ENCODE measurements at regions not wholly inside any gene's neighbourhood (a gene's known extent, or its start where the extent isn't known, plus 50 kb on each side); places are given as distances from the start of the nearest gene placed in this dataset.
A peak's percentile ranks its signal among the peaks of the same experiment; 100 is the strongest.

GRCh38 chr20:6715401-6715941 is 52.0 kb upstream of the BMP2 start:
- Histone ChIP-seq H3K27me3 (replicated peaks; ENCODE audit: insufficient read depth) (no peaks in the 10 kb centered on the region), H3K4me1 (ENCODE audit: control insufficient read depth in 1 of 2, low read depth in 2 of 2) (no peaks in the 10 kb centered on the region), H3K4me3 (no peak overlapping the region), H3K9me3 (no peaks in the 10 kb centered on the region), H3K27ac (no peak overlapping the region), H3K36me3 (no peaks in the 10 kb centered on the region)
- DNase-seq (ENCODE audit: low spot score) (no peak), ATAC-seq (ENCODE audit: insufficient number of reproducible peaks, low FRiP score, low read depth) (no peak)
- TF ChIP-seq CTCF (IDR thresholded peaks at IDR 0.05) = no peak

GRCh38 chr20:6714279-6714711 is 53.2 kb upstream of the BMP2 start:
- no peaks in the 10 kb centered on the region for H3K9me3 ChIP-seq
- no peak for ATAC-seq (ENCODE audit: insufficient number of reproducible peaks, low FRiP score, low read depth)
- H3K4me3 ChIP-seq = no peak overlapping the region
- H3K27ac ChIP-seq = no peak overlapping the region
- H3K36me3 ChIP-seq = no peaks in the 10 kb centered on the region
- DNase-seq (ENCODE audit: low spot score) = no peak
- H3K4me1 ChIP-seq (ENCODE audit: control insufficient read depth in 1 of 2, low read depth in 2 of 2) = peaks cover 0 to 5% of the 10 kb centered on the region in 2 donors
- no peaks in the 10 kb centered on the region for H3K27me3 ChIP-seq (replicated peaks; ENCODE audit: insufficient read depth)
- TF ChIP-seq CTCF (IDR thresholded peaks at IDR 0.05) = no peak

- Histone ChIP-seq H3K4me1 (ENCODE audit: control insufficient read depth in 1 of 2, low read depth in 2 of 2) (peaks cover 0 to 26% of the 10 kb centered on the region in 2 donors), H3K9me3 (no peaks in the 10 kb centered on the region), H3K4me3 (no peak overlapping the region), H3K27me3 (replicated peaks; ENCODE audit: insufficient read depth) (no peaks in the 10 kb centered on the region), H3K27ac (no peak overlapping the region), H3K36me3 (no peaks in the 10 kb centered on the region)
- no peak for ATAC-seq (ENCODE audit: insufficient number of reproducible peaks, low FRiP score, low read depth)
- DNase-seq (ENCODE audit: low spot score) = no peak
- TF ChIP-seq CTCF (IDR thresholded peaks at IDR 0.05) = no peak
Measured at GRCh38 chr20:6711951-6712649, 55.4 kb upstream of the BMP2 start.

- H3K27ac ChIP-seq = no peak overlapping the region
- no peak for TF ChIP-seq CTCF (IDR thresholded peaks at IDR 0.05)
Measured at GRCh38 chr20:6709910-6710595, 57.4 kb upstream of the BMP2 start.

GRCh38 chr20:6708010-6708409 is 59.5 kb upstream of the BMP2 start:
- H3K4me1 ChIP-seq (ENCODE audit: control insufficient read depth in 1 of 2, low read depth in 2 of 2) = peaks cover 7 to 52% of the 10 kb centered on the region in 2 donors
- no peak for ATAC-seq (ENCODE audit: insufficient number of reproducible peaks, low FRiP score, low read depth)
- no peak for DNase-seq (ENCODE audit: low spot score)
- no peaks in the 10 kb centered on the region for H3K9me3 ChIP-seq
- peak overlapping the region in 1 of 2 donors; percentile 10 for H3K27ac ChIP-seq
- no peak for TF ChIP-seq CTCF (IDR thresholded peaks at IDR 0.05)
- no peaks in the 10 kb centered on the region for H3K36me3 ChIP-seq
- no peak overlapping the region for H3K4me3 ChIP-seq
- H3K27me3 ChIP-seq (replicated peaks; ENCODE audit: insufficient read depth) = no peaks in the 10 kb centered on the region

More at GRCh38 chr20:6709910-6710595, 57.4 kb upstream of the BMP2 start:
- ATAC-seq (ENCODE audit: insufficient number of reproducible peaks, low FRiP score, low read depth) = no peak
- H3K36me3 ChIP-seq = no peaks in the 10 kb centered on the region
- no peak for DNase-seq (ENCODE audit: low spot score)
- H3K4me3 ChIP-seq = no peak overlapping the region
- no peaks in the 10 kb centered on the region for H3K27me3 ChIP-seq (replicated peaks; ENCODE audit: insufficient read depth)
- peaks cover 1 to 32% of the 10 kb centered on the region in 2 donors for H3K4me1 ChIP-seq (ENCODE audit: control insufficient read depth in 1 of 2, low read depth in 2 of 2)
- H3K9me3 ChIP-seq = no peaks in the 10 kb centered on the region
